DOHH2 (cell line): ENCODE measurements at regions not wholly inside any gene's neighbourhood (a gene's known extent, or its start where the extent isn't known, plus 50 kb on each side); places are given as distances from the start of the nearest gene placed in this dataset.
"Not testable (repeated sequence)": the region's sequence is repeated elsewhere in the genome, so short reads cannot be mapped to it uniquely, and the experiment has no call there.

ENCODE experiments used
- H3F3A ChIP-seq: fragments of 200-600 bp; sonication (generic), shearing (Covaris generic); 2 replicates; pipeline ENCODE4 v1.6.0; 2016; ENCODE audit warnings: antibody characterized with exemption, mild to moderate bottlenecking; ENCODE audit not compliant: control insufficient read depth, insufficient read depth
- H3K27ac ChIP-seq: fragments of 200-600 bp; sonication (generic); 2 replicates; pipeline ENCODE4 v1.5.1; 2014; ENCODE audit warnings: low read depth, mild to moderate bottlenecking, low read length, moderate library complexity
- H3K27me3 ChIP-seq: fragments of 200-600 bp; sonication (generic); 2 replicates; pipeline ENCODE4 v1.6.1; 2014; ENCODE audit warnings: mild to moderate bottlenecking, low read length, mixed read lengths; ENCODE audit not compliant: control insufficient read depth
- H3K36me3 ChIP-seq: fragments of 200-600 bp; sonication (generic); 2 replicates; pipeline ENCODE4 v1.6.1; 2014; ENCODE audit warnings: mild to moderate bottlenecking, low read length, moderate library complexity, mixed read lengths; ENCODE audit not compliant: control insufficient read depth
- H3K4me1 ChIP-seq: fragments of 200-600 bp; sonication (generic); 2 replicates; pipeline ENCODE4 v1.6.1; 2014; ENCODE audit warnings: mild to moderate bottlenecking, low read length, mixed read lengths; ENCODE audit not compliant: control insufficient read depth
- H3K4me2 ChIP-seq: fragments of 200-600 bp; sonication (generic); 2 replicates; pipeline ENCODE4 v1.6.0; 2014; ENCODE audit warnings: mild to moderate bottlenecking, low read length, moderate library complexity
- H3K4me3 ChIP-seq: fragments of 200-600 bp; sonication (generic); 2 replicates; pipeline ENCODE4 v1.5.1; 2014; ENCODE audit warnings: mild to moderate bottlenecking, low read length, mixed read lengths
- H3K79me2 ChIP-seq: fragments of 200-600 bp; sonication (generic); 2 replicates; pipeline ENCODE4 v1.6.1; 2014; ENCODE audit warnings: mild to moderate bottlenecking, low read length, mixed read lengths; ENCODE audit not compliant: control insufficient read depth
- H3K9me2 ChIP-seq: fragments of 200-600 bp; sonication (generic); replicated peaks from 2 replicates; pipeline ENCODE4 v1.6.1; 2014; ENCODE audit warnings: mild to moderate bottlenecking, low read length, mixed read lengths; ENCODE audit not compliant: control insufficient read depth
- H3K9me3 ChIP-seq: fragments of 200-600 bp; sonication (generic); 2 replicates; pipeline ENCODE4 v1.6.1; 2014; ENCODE audit warnings: antibody characterized with exemption, low read length, mixed read lengths; ENCODE audit not compliant: control insufficient read depth, insufficient read depth
- H4K20me1 ChIP-seq: fragments of 200-600 bp; sonication (generic); 2 replicates; pipeline ENCODE4 v1.6.0; 2014; ENCODE audit warnings: low read depth, mild to moderate bottlenecking, antibody characterized with exemption, low read length, moderate library complexity; ENCODE audit not compliant: control insufficient read depth, insufficient read depth

DNA sequence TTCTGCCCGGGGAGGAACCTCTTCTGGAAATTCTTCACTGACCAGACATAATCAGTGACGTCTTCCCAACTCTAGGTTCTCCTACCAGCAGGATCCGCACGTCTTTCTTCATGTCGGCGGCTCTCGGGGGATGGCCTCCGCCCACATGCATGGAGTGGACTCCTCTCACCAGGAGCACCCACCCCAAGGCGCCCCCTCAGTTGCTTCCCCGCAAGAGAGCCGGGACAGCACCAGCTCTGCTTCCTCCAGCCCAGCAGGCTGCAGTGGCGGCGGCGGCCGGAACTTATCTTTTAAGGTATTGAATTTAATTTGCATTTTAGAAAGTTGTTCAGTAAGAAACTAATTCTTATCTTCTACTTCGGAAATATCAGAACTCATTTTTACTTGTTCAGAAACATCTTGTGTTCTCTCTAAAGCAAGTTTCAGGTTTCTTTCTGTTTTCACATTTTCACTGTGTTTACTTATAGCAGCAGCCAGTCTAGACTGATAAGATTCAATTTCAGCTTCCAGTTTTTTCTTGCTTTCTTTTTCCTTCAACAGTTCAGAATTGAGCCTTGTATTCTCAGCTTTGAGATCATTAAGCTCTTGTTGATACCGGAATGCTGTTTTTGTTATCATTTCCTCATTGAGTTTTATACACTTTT lies 343.5 kb downstream of the TUBA3C start:
- not testable (repeated sequence) for H3K9me3 ChIP-seq, H3F3A ChIP-seq, H3K79me2 ChIP-seq, H3K9me2 ChIP-seq, H3K36me3 ChIP-seq, H3K27ac ChIP-seq, H3K4me2 ChIP-seq, H3K4me3 ChIP-seq, H3K4me1 ChIP-seq, H4K20me1 ChIP-seq, H3K27me3 ChIP-seq

DNA sequence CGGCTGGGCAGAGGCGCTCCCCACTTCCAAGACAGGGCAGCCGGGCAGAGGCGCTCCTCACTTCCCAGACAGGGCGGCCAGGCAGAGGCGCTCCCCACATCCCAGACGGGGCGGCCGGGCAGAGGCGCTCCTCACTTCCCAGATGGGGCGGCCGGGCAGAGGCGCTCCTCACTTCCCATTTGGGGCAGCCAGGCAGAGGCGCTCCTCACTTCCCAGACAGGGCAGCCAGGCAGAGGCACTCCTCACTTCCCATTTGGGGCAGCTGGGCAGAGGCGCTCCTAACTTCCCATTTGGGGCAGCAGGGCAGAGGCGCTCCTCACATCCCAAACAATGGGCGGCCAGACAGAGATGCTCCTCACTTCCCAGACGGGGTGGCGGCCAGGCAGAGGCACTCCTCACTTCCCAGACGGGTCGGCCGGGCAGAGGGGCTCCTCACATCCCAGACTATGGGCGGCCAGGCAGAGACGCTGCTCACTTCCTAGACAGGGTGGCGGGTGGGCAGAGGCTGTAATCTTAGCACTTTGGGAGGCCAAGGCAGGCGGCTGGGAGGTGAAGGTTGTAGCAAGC lies 344.4 kb downstream of the TUBA3C start:
- not testable (repeated sequence) for H3K4me1 ChIP-seq, H3F3A ChIP-seq, H3K9me3 ChIP-seq

DNA sequence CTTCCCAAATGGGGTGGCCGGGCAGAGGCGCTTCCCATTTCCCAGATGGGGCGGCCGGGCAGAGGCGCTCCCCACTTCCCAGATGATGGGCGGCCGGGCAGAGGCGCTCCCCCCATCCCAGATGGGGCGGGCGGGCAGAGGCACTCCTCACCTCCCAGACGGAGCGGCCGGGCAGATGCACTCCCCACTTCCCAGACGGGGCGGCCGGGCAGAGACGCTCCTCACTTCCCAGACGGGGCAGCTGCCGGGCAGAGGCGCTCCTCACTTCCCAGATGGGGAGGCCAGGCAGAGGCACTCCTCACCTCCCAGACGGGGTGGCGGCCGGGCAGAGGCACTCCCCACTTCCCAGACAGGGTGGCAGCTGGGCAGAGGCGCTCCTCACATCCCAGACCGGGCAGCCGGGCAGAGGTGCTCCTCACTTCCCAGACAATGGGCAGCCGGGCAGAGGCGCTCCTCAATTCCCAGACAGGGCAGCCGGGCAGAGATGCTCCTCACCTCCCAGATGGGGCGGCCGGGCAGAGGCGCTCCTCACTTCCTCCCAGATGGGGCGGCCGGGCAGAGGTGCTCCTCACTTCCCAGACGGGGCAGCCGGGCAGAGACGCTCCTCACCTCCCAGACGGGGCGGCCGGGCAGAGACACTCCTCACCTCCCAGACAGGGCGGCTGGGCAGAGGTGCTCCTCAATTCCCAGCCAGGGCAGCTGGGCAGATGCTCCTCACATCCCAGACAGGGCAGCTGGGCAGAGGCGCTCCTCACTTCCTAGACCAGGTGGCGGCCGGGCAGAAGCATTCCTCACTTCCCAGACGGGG lies 345.0 kb downstream of the TUBA3C start:
- not testable (repeated sequence) for H3K27ac ChIP-seq, H3K79me2 ChIP-seq, H3K4me1 ChIP-seq, H3F3A ChIP-seq, H3K4me2 ChIP-seq, H3K9me3 ChIP-seq, H3K36me3 ChIP-seq, H3K4me3 ChIP-seq, H4K20me1 ChIP-seq, H3K27me3 ChIP-seq, H3K9me2 ChIP-seq

More for the DNA sequence above, 344.4 kb downstream of the TUBA3C start:
- not testable (repeated sequence) for H3K36me3 ChIP-seq, H3K79me2 ChIP-seq, H3K27ac ChIP-seq, H3K27me3 ChIP-seq, H3K9me2 ChIP-seq, H4K20me1 ChIP-seq, H3K4me3 ChIP-seq, H3K4me2 ChIP-seq

DNA sequence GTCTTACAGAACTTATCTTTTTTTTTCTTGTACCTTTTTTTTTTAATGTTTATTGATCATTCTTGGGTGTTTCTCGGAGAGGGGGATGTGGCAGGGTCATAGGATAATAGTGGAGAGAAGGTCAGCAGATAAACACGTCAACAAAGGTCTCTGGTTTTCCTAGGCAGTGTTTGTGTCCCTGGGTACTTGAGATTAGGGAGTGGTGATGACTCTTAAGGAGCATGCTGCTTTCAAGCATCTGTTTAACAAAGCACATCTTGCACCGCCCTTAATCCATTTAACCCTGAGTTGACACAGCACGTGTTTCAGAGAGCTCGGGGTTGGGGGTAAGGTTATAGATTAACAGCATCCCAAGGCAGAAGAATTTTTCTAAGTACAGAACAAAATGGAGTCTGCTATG lies 345.9 kb downstream of the TUBA3C start:
- H3F3A ChIP-seq, H3K9me3 ChIP-seq, H4K20me1 ChIP-seq, H3K79me2 ChIP-seq, H3K36me3 ChIP-seq, H3K27ac ChIP-seq, H3K27me3 ChIP-seq, H3K4me1 ChIP-seq, H3K4me2 ChIP-seq, H3K9me2 ChIP-seq, H3K4me3 ChIP-seq: not testable (repeated sequence)

DNA sequence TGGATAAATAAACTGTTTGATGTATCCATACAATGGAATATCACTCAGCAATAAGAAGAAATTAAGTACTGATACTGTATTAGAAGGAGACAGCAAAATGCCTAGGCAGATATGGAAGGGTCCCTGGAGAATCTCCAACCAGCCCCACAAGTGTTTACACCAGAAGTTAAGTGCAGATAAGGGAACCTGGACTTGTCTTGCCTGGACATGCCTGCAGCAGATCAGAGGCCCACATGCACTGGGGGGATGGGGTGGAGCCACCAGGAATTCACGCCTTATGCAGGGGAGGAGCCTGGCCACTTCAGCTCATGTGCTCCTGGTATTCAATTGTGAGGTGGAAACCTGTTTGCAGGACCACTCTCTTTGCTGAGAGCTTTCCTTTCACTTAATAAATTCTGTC lies 356.9 kb downstream of the TUBA3C start:
- H3K27ac ChIP-seq, H3K36me3 ChIP-seq, H3K79me2 ChIP-seq, H3K4me1 ChIP-seq, H3K9me3 ChIP-seq, H3F3A ChIP-seq, H3K4me3 ChIP-seq, H4K20me1 ChIP-seq, H3K27me3 ChIP-seq, H3K4me2 ChIP-seq, H3K9me2 ChIP-seq: not testable (repeated sequence)

DNA sequence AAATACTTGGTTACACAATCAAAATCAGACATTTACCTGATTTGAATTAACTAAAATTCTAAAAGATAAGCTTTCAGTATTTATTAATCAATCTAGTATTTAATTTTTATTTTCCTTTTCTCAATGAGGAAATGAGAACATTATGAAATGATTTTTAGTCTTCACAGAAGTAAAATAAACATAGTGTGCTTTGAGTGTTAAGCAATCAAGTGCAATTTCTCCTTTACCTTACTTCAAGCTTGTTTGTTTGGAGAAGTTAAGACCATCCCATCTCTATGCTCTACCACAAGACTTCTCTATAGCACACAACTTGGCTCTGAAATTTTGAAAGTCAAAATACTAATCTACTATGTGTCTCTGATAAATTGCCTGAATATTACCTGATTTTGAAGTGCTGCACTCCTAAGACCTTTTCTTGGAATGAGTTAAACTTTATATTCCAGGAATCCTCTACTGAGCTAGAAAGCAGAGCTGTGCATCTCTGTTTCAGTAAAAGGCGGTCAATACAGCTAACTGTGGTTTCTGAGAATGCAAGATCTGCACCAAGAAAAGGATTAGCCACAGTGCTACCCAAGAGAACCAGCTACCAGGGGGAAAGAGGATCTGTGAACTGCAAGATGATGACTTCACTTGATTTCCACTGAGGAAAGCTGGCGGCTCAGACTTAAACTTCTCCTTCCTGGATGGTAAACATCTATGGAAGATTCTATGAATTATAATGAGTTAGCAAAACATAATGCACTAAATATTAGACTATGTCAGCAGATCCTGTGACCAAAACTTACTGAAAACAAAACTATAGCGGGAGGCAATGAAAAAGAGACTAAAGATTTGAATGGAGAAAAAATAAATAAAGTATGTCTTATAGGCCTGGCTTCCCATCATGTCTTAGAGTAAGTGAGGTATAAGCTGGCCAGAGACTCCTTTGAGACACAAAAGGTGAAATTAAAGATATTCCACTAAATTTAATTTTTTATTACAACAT lies 358.7 kb downstream of the TUBA3C start:
- H3K4me3 ChIP-seq, H3K9me3 ChIP-seq, H3K27ac ChIP-seq, H3K9me2 ChIP-seq, H3K36me3 ChIP-seq, H3F3A ChIP-seq, H3K4me2 ChIP-seq, H3K79me2 ChIP-seq, H3K27me3 ChIP-seq, H4K20me1 ChIP-seq, H3K4me1 ChIP-seq: not testable (repeated sequence)

DNA sequence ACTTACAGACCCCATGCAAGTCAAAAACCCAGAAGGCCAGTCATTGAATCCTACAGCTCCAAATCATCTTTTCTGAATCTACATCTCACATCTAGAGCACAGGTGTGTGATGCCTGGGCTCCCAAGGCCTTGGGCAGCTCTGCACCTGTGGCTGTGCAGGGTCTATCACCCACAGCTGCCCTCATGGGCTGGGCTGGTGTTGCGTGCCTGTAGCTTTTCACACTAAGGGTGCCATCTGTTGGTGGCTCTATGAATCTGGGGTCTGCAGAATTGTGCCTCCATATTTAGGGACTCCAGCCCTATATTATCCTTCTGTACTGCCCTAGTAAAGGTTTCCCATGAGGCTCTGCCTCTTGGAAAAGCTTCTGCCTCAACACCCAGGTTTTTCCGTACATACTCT lies 407.6 kb downstream of the TUBA3C start:
- not testable (repeated sequence) for H3F3A ChIP-seq, H3K4me1 ChIP-seq, H3K27ac ChIP-seq, H3K4me2 ChIP-seq, H4K20me1 ChIP-seq, H3K4me3 ChIP-seq, H3K9me3 ChIP-seq, H3K9me2 ChIP-seq, H3K27me3 ChIP-seq, H3K36me3 ChIP-seq, H3K79me2 ChIP-seq
